ENCODE measurements at regions not wholly inside any gene's neighbourhood (a gene's known extent, or its start where the extent isn't known, plus 50 kb on each side); places are given as distances from the start of the nearest gene placed in this dataset.

- TF ChIP-seq CTCF (IDR thresholded peaks at IDR 0.05) (no peak), POLR2A (IDR thresholded peaks at IDR 0.05) (no peak)
These were observed 333.9 kb upstream of the CCDC196 start for GRCh38 chr14:66152302-66152701.

Measured in thyroid gland (tissue), 4 donors.